ENCODE measurements at regions not wholly inside any gene's neighbourhood (a gene's known extent, or its start where the extent isn't known, plus 50 kb on each side); places are given as distances from the start of the nearest gene placed in this dataset.

DNA sequence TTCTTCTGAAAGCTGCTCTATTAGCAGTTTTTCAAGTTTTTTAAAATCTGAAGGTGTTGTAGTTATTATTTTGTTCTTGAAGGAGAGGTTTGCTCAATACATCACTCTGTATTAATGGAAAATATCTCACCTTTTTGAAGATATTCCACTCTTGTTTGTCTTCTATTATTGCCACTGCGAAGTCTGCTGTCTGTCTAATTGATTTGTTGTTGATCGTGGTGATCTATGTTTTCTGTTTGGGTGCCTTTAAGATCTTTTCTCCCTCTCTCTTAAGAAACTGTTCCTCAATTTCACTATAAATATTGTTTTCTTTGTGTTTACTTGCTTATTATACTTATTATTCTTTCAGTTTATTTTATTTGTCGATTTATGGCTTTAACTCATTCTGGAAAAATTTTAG is 64.9 kb upstream of the FZD8 start:
- TF ChIP-seq, protein P1, sequence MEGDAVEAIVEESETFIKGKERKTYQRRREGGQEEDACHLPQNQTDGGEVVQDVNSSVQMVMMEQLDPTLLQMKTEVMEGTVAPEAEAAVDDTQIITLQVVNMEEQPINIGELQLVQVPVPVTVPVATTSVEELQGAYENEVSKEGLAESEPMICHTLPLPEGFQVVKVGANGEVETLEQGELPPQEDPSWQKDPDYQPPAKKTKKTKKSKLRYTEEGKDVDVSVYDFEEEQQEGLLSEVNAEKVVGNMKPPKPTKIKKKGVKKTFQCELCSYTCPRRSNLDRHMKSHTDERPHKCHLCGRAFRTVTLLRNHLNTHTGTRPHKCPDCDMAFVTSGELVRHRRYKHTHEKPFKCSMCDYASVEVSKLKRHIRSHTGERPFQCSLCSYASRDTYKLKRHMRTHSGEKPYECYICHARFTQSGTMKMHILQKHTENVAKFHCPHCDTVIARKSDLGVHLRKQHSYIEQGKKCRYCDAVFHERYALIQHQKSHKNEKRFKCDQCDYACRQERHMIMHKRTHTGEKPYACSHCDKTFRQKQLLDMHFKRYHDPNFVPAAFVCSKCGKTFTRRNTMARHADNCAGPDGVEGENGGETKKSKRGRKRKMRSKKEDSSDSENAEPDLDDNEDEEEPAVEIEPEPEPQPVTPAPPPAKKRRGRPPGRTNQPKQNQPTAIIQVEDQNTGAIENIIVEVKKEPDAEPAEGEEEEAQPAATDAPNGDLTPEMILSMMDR (IDR thresholded peaks at IDR 0.05), result no peak
- no peak for TF ChIP-seq POLR2A (IDR thresholded peaks at IDR 0.05)
